PC-3 (cell line): ENCODE measurements at regions not wholly inside any gene's neighbourhood (a gene's known extent, or its start where the extent isn't known, plus 50 kb on each side); places are given as distances from the start of the nearest gene placed in this dataset.

ENCODE experiments used
- ATAC-seq: fragments of 200-7000 bp; cut with Tn5 transposase; 2 replicates; pipeline ENCODE4 v1.9.1; 2020; ENCODE audit warnings: mild to moderate bottlenecking, moderate library complexity
- BruUV-seq: library from RNA; stranded (reverse); fragments of 400-500 nt; replicated peaks from 2 replicates; lab custom pipeline; 2021; lab: Mats Ljungman, UMichigan
- CTCF ChIA-PET: fragments of 300-600 bp; sonication (Branson Sonifier 250); formaldehyde crosslinking; loops from one replicate; lab custom pipeline; 2022; ENCODE audit warnings: antibody characterized with exemption; lab: Charles Lee
- POLR2A ChIA-PET: fragments of 300-600 bp; sonication (Branson Sonifier 250); formaldehyde crosslinking; loops from one replicate; lab custom pipeline; 2022; ENCODE audit warnings: antibody characterized with exemption; ENCODE audit not compliant: unreplicated experiment; lab: Charles Lee
- DNase-seq: peaks from one replicate; pipeline ENCODE4 v3.0.0-alpha.2; 2015
- H2AFZ ChIP-seq: fragments of 300-600 bp; sonication (generic); 2 replicates; pipeline ENCODE4 v1.6.0; 2016; ENCODE audit warnings: antibody characterized with exemption, low read length
- H3F3A ChIP-seq: fragments of 300-600 bp; sonication (generic); one replicate; pipeline ENCODE4 v1.6.0; 2017; ENCODE audit warnings: antibody characterized with exemption, low read length, control low read depth, mild to moderate bottlenecking; ENCODE audit not compliant: unreplicated experiment
- H3K27ac ChIP-seq: fragments of 300-600 bp; sonication (generic); 2 replicates; pipeline ENCODE4 v1.5.1; 2016; ENCODE audit warnings: mild to moderate bottlenecking, low read length
- H3K27me3 ChIP-seq: fragments of 300-600 bp; sonication (generic); 2 replicates; pipeline ENCODE4 v1.6.1; 2016; ENCODE audit warnings: low read length, mixed read lengths
- H3K36me3 ChIP-seq: fragments of 300-600 bp; sonication (generic); 2 replicates; pipeline ENCODE4 v1.6.1; 2016; ENCODE audit warnings: low read depth, mixed run types, low read length, mixed read lengths
- H3K4me1 ChIP-seq: fragments of 300-600 bp; sonication (generic); 2 replicates; pipeline ENCODE4 v1.5.1; 2016; ENCODE audit warnings: low read length; ENCODE audit not compliant: insufficient read depth
- H3K4me2 ChIP-seq: fragments of 300-600 bp; sonication (generic); 2 replicates; pipeline ENCODE4 v1.6.0; 2016; ENCODE audit warnings: low read length
- H3K4me3 ChIP-seq: fragments of 300-600 bp; sonication (generic); 2 replicates; pipeline ENCODE4 v1.5.1; 2016; ENCODE audit warnings: mild to moderate bottlenecking, low read length, mixed read lengths
- H3K79me2 ChIP-seq: fragments of 300-600 bp; sonication (generic); 2 replicates; pipeline ENCODE4 v1.6.1; 2017; ENCODE audit warnings: low read length, mixed read lengths
- H3K9ac ChIP-seq: fragments of 300-600 bp; sonication (generic); 2 replicates; pipeline ENCODE4 v1.6.0; 2016; ENCODE audit warnings: mild to moderate bottlenecking, low read length
- H3K9me2 ChIP-seq: fragments of 300-600 bp; sonication (generic); replicated peaks from 2 replicates; pipeline ENCODE4 v1.6.1; 2016; ENCODE audit warnings: mixed run types, low read length, mixed read lengths
- H3K9me3 ChIP-seq: fragments of 300-600 bp; sonication (generic); 2 replicates; pipeline ENCODE4 v1.6.1; 2016; ENCODE audit warnings: low read length, mixed read lengths
- H4K20me1 ChIP-seq: fragments of 300-600 bp; sonication (generic); 2 replicates; pipeline ENCODE4 v1.6.1; 2016; ENCODE audit warnings: low read length, mixed read lengths
- CTCF ChIP-seq: fragments of 300-600 bp; sonication (generic); conservative IDR thresholded peaks from 2 replicates; pipeline ENCODE4 v1.5.1; 2017; ENCODE audit warnings: antibody characterized with exemption, low read depth, mild to moderate bottlenecking, low read length
- EZH2 ChIP-seq: fragments of 300-600 bp; sonication (generic); IDR thresholded peaks from one replicate; pipeline ENCODE4 v1.6.1; 2017; ENCODE audit warnings: antibody characterized with exemption, mild to moderate bottlenecking, low read length; ENCODE audit not compliant: unreplicated experiment
- EZH2phosphoT487 ChIP-seq: fragments of 300-600 bp; sonication (generic); IDR thresholded peaks from 2 replicates; pipeline ENCODE4 v1.6.1; 2018; ENCODE audit warnings: mild to moderate bottlenecking, antibody characterized with exemption, low read length, borderline replicate concordance
- intact Hi-C: fragments of 100-400 bp; cut with micrococcal nuclease; formaldehyde crosslinking; loops from 2 replicates; pipeline ENCODE4 v1.9.0; 2023

GRCh38 chr7:9240001-9240400, 806.6 kb downstream of the NXPH1 start:
- H2AFZ ChIP-seq = no peak overlapping the region
- no TSS peak for BruUV-seq
- 0 out of 2 replicates have a peak, but pooled peaks cover 3% of the 10 kb centered on the region for H3K9me3 ChIP-seq
- ATAC-seq (peak; percentile 76), DNase-seq (peak; percentile 21)
- H3K4me1 ChIP-seq = no peaks in the 10 kb centered on the region
- H3K4me2 ChIP-seq = no peak overlapping the region
- intact Hi-C loops = no loop called here
- H4K20me1 ChIP-seq = no peaks in the 10 kb centered on the region
- H3K9ac ChIP-seq = no peak overlapping the region
- H3K4me3 ChIP-seq = no peak overlapping the region
- H3K36me3 ChIP-seq = no peaks in the 10 kb centered on the region
- H3K27me3 ChIP-seq = no peaks in the 10 kb centered on the region
- ChIA-PET CTCF (interaction anchor here (0.6 kb wide), 1 partner anchor 90 kb away, joined by 5 read pairs; no protein-coding TSS in a partner anchor), POLR2A (no interaction called here)
- no peaks in the 10 kb centered on the region for H3F3A ChIP-seq
- H3K79me2 ChIP-seq = no peaks in the 10 kb centered on the region
- H3K9me2 ChIP-seq = no peaks in the 10 kb centered on the region
- H3K27ac ChIP-seq = no peak overlapping the region
- TF ChIP-seq EZH2phosphoT487 (no peak), CTCF (no peak), EZH2 (no peak)

GRCh38 chr7:9241826-9242225, 808.4 kb downstream of the NXPH1 start:
- Histone ChIP-seq H3K79me2 (no peaks in the 10 kb centered on the region), H3F3A (no peaks in the 10 kb centered on the region), H3K36me3 (no peaks in the 10 kb centered on the region), H2AFZ (0 out of 2 replicates have a peak overlapping the region, but pooled peaks have one; percentile 33), H3K9me3 (0 out of 2 replicates have a peak, but pooled peaks cover 2% of the 10 kb centered on the region), H3K9ac (no peak overlapping the region), H3K9me2 (no peaks in the 10 kb centered on the region), H3K4me2 (peak overlapping the region; percentile 54; the same call in 1 of the 2 replicates), H4K20me1 (no peaks in the 10 kb centered on the region), H3K27me3 (no peaks in the 10 kb centered on the region), H3K4me3 (peak overlapping the region; percentile 52; the same call in 1 of the 2 replicates), H3K4me1 (no peaks in the 10 kb centered on the region), H3K27ac (no peak overlapping the region)
- DNase-seq (no peak), ATAC-seq (no peak)
- ChIA-PET CTCF (no interaction called here), POLR2A (no interaction called here)
- BruUV-seq = no TSS peak
- intact Hi-C loops = no loop called here
- TF ChIP-seq CTCF (no peak), EZH2phosphoT487 (no peak), EZH2 (no peak)

- no peak for TF ChIP-seq CTCF
- no peak for TF ChIP-seq EZH2
- TF ChIP-seq EZH2phosphoT487 = no peak
- no peaks in the 10 kb centered on the region for H3K9me2 ChIP-seq
- H3K79me2 ChIP-seq = no peaks in the 10 kb centered on the region
- no peaks in the 10 kb centered on the region for H3K36me3 ChIP-seq
- H4K20me1 ChIP-seq = no peaks in the 10 kb centered on the region
- H3K27me3 ChIP-seq = no peaks in the 10 kb centered on the region
- BruUV-seq = no TSS peak
- H3K9me3 ChIP-seq = no peaks in the 10 kb centered on the region
- POLR2A ChIA-PET = no interaction called here
- H3K4me2 ChIP-seq = peak overlapping the region; percentile 54
- intact Hi-C loops = no loop called here
- H3K9ac ChIP-seq = no peak overlapping the region
- H3K27ac ChIP-seq = no peak overlapping the region
- DNase-seq (no peak), ATAC-seq (peak; percentile 58)
- peak overlapping the region; percentile 33 for H2AFZ ChIP-seq
- CTCF ChIA-PET = interaction anchor here (0.7 kb wide), 1 partner anchor 803 kb away, joined by 3 read pairs; no protein-coding TSS in a partner anchor
- peak overlapping the region; percentile 52 for H3K4me3 ChIP-seq
- no peaks in the 10 kb centered on the region for H3K4me1 ChIP-seq
- H3F3A ChIP-seq = no peaks in the 10 kb centered on the region
These were observed 809.2 kb downstream of the NXPH1 start for GRCh38 chr7:9242636-9243035.
